ENCODE measurements at regions not wholly inside any gene's neighbourhood (a gene's known extent, or its start where the extent isn't known, plus 50 kb on each side); places are given as distances from the start of the nearest gene placed in this dataset.

DNA sequence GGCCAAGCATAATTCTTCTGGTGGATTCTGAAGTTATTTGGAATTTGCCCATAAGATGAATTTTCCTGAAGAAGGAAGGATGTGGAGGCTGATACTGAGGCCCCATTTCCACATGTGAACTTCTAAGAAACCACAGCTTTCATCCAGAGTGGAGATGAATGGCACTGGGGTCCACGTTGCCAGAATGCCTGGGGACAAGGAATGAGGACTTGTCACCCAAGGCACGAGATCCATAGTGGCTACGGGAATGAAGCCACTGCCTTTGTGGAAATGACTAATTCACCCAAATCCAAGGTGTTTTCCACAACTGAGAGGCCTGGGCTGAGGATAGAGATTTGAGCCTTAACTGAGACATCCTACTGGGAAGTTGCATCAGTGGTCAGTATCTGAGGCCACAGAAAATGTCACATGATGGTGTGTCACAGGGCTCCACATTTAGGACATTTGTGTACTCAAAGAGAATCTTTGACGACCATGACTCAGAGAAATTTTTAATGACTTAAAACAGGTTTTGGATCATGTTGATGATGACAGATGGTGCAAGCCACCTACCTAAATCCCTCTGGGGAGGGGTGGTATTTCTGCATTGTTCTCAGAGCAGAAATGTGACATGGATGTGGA lies 286.1 kb downstream of the SOX11 start:
- TF ChIP-seq RAD21 (CRISPR knock-in tag; IDR thresholded peaks at IDR 0.05) (no peak), ZNF317 (CRISPR knock-in tag; IDR thresholded peaks at IDR 0.05) (no peak), ZNF775 (CRISPR knock-in tag; IDR thresholded peaks at IDR 0.05; ENCODE audit: borderline replicate concordance) (no peak)
- TF ChIP-seq, protein P1, sequence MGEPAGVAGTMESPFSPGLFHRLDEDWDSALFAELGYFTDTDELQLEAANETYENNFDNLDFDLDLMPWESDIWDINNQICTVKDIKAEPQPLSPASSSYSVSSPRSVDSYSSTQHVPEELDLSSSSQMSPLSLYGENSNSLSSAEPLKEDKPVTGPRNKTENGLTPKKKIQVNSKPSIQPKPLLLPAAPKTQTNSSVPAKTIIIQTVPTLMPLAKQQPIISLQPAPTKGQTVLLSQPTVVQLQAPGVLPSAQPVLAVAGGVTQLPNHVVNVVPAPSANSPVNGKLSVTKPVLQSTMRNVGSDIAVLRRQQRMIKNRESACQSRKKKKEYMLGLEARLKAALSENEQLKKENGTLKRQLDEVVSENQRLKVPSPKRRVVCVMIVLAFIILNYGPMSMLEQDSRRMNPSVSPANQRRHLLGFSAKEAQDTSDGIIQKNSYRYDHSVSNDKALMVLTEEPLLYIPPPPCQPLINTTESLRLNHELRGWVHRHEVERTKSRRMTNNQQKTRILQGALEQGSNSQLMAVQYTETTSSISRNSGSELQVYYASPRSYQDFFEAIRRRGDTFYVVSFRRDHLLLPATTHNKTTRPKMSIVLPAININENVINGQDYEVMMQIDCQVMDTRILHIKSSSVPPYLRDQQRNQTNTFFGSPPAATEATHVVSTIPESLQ (CRISPR knock-in tag; conservative IDR thresholded peaks at IDR 0.05) = no peak

All from HepG2 (cell line).